GM12891 (cell line): ENCODE measurements at regions not wholly inside any gene's neighbourhood (a gene's known extent, or its start where the extent isn't known, plus 50 kb on each side); places are given as distances from the start of the nearest gene placed in this dataset.
"Not testable (repeated sequence)": the region's sequence is repeated elsewhere in the genome, so short reads cannot be mapped to it uniquely, and the experiment has no call there.

Experiments used
- DNase-seq: peaks from one replicate; pipeline ENCODE4 v3.0.0; 2011; ENCODE audit warnings: low spot score; ENCODE audit not compliant: insufficient read length
- FAIRE-seq: peaks from 2 replicates; lab custom pipeline; 2011; peaks lifted over from hg19 to GRCh38; lab: Jason Lieb, UNC
- PAX5 ChIP-seq: IDR thresholded peaks from 2 replicates; pipeline ENCODE4 v1.6.1; 2011; ENCODE audit warnings: low read length, moderate library complexity, mild to moderate bottlenecking; ENCODE audit not compliant: insufficient read depth, severe bottlenecking
- POLR2A ChIP-seq: IDR thresholded peaks from 2 replicates; pipeline ENCODE4 v1.6.1; 2011; ENCODE audit warnings: low read depth, low read length, control low read depth
- POLR2AphosphoS5 ChIP-seq: IDR thresholded peaks from 2 replicates; pipeline ENCODE4 v1.6.1; 2011; ENCODE audit warnings: low read depth, low read length, control low read depth
- POU2F2 ChIP-seq: IDR thresholded peaks from 2 replicates; pipeline ENCODE4 v1.6.1; 2011; ENCODE audit warnings: low read depth, mild to moderate bottlenecking, control low read depth, low read length, moderate library complexity
- SPI1 ChIP-seq: IDR thresholded peaks from 2 replicates; pipeline ENCODE4 v1.6.1; 2011; ENCODE audit warnings: low read depth, low read length, control low read depth
- TAF1 ChIP-seq: IDR thresholded peaks from 2 replicates; pipeline ENCODE4 v1.6.1; 2011; ENCODE audit warnings: low read depth, low read length, control low read depth

DNA sequence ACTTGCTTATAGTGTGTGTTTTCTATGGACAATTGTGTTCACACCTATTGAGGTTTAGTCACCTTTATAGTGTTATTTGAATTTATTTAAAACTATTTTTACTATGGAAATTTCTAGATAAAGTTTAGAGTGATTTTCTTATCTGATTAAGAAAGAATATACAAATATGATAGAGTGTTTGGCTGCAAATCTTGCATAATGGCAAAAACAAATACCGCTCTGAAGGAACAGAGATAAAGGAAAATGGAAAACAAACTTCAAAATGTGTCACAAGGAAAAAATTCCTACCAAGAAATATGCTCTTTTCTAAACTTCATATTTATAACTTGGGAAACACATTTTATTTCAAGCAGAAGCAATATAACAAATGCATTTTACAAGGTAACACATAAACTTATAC, 423.1 kb downstream of the TOX3 start:
- TF ChIP-seq POLR2AphosphoS5 (no peak), POU2F2 (no peak), PAX5 (no peak), POLR2A (no peak), TAF1 (no peak), SPI1 (no peak)
- no peak for FAIRE-seq
- no peak for DNase-seq

- no peak for TF ChIP-seq PAX5
- no peak for TF ChIP-seq POLR2AphosphoS5
- TF ChIP-seq TAF1, result no peak
- TF ChIP-seq POU2F2, result no peak
- TF ChIP-seq POLR2A, result no peak
- no peak for TF ChIP-seq SPI1
- FAIRE-seq (no peak), DNase-seq (no peak)
These were observed 423.7 kb downstream of the TOX3 start for GRCh38 chr16:52123061-52123839.

DNA sequence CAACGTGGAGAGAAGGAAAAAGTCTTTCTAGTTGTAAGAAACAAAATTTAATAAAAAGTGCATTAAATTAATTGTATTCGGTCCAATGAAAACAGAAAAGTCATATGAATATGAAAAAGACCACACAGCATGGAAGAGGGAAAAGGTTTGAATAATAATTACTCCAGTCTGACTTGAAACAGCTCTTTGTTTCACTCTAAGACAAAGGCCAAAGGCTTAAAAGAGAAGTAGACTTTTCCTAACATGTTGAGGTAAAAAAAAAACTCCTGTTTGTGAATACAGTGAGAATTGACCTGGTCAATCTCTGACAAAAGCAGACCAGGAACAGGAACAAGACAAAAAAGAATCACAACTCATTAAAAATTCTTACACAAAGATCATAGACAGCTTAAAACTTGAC, 429.8 kb downstream of the TOX3 start:
- DNase-seq (no peak), FAIRE-seq (no peak)
- TF ChIP-seq PAX5 (no peak), SPI1 (no peak)

DNA sequence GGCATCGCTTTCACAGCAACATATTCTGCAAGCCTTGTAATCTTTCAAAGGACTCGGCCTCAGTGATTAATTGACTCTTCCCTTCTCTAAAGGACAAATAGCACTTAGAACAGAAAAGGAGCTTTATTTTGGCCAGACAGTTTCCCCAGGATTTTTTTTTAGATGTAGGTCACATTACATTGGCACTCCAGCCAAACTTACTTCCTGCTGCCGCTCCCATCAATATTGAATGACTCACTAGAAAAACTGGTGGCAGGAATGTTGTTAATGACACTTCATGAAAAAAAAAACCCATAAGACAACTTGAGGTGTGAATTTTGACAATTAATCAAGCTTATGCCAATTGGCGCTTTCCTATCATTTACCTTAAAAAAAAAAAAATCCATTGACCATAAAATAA, 432.6 kb downstream of the TOX3 start:
- no peak for DNase-seq
- FAIRE-seq, result no peak
- TF ChIP-seq SPI1 (no peak), POU2F2 (no peak), POLR2AphosphoS5 (no peak), POLR2A (no peak), PAX5 (no peak), TAF1 (no peak)

DNA sequence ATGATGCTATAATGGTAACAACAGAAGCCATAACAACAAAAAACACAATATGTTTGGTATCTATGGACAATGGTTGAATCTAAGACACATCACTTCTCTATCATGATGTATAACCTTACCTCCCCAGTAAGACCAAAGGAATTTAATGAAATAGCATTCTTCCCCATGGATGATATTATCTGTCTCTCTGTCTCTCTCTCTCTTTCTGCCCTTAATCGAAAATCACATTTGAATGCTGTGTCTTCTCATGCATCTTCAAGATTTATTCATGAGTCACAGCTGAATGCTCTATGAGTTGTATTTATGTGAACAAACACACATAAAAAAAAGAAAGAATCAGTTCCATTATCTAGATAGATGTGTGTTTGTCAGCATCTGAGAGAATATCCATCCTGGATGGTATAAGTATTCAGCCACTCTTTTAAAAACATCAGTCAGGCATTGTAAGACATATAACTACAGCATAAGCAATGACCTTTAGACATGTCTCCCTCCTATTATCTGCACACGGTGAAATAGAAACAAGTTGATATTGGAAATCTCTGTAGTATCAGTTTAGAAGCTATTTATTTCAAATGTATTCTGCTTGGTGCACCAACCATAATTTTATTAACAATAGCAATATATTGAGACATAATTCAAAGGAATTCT, 433.3 kb downstream of the TOX3 start:
- FAIRE-seq, result no peak
- TF ChIP-seq PAX5, result no peak
- TF ChIP-seq SPI1, result no peak
- no peak for TF ChIP-seq POLR2AphosphoS5
- TF ChIP-seq TAF1, result no peak
- TF ChIP-seq POU2F2, result no peak
- TF ChIP-seq POLR2A, result no peak
- no peak for DNase-seq

- FAIRE-seq, result not testable (repeated sequence)
These were observed 441.9 kb downstream of the TOX3 start for GRCh38 chr16:52104993-52105392.

DNA sequence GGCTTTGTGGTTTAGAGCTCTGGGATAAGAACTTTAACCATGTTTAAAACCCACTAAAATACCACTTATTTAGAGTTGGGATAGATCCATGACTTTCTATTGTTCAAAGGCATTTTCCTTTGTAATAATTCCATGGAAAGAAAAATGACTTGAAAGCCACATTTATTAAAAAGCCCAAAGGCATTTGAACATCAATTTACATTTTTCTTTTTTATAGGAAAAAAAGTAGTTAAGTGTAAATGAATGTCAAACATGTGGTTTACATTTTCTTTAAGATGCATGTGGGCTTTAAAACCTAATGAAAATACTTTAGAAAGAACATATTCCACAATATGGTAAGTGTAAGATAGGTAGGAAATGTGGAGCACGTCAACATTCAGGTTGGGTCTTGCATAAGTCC, 443.2 kb downstream of the TOX3 start:
- DNase-seq (no peak), FAIRE-seq (no peak)
- TF ChIP-seq POU2F2 (no peak), POLR2A (no peak), TAF1 (no peak), POLR2AphosphoS5 (no peak), PAX5 (no peak), SPI1 (no peak)

More at GRCh38 chr16:52104993-52105392, 441.9 kb downstream of the TOX3 start:
- DNase-seq, result not testable (repeated sequence)

DNA sequence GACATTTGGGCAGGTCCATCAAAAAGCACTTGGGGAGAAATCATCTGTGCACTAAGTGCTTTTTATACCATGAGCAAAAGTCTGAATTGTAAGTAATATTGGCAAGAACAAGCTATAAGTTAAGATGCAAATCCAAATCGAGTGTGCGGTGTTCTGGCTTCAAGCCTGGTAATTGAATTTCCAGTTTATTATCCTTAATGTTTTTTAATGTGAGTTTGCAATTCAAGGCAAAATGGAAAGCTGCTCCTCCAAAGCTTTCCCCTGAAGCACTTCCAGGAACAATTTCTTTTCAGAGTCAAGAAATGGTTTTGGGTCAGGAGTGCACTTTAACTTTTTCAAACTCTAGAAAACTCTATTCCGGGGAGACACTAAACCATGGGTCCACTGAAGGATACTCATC, 445.7 kb downstream of the TOX3 start:
- DNase-seq (no peak), FAIRE-seq (no peak)
- TF ChIP-seq POU2F2 (no peak), TAF1 (no peak), PAX5 (no peak), SPI1 (no peak), POLR2AphosphoS5 (no peak), POLR2A (no peak)

GRCh38 chr16:52099382-52099781, 447.6 kb downstream of the TOX3 start:
- no peak for DNase-seq
- FAIRE-seq, result no peak
- TF ChIP-seq POU2F2, result no peak
- TF ChIP-seq PAX5, result no peak

DNA sequence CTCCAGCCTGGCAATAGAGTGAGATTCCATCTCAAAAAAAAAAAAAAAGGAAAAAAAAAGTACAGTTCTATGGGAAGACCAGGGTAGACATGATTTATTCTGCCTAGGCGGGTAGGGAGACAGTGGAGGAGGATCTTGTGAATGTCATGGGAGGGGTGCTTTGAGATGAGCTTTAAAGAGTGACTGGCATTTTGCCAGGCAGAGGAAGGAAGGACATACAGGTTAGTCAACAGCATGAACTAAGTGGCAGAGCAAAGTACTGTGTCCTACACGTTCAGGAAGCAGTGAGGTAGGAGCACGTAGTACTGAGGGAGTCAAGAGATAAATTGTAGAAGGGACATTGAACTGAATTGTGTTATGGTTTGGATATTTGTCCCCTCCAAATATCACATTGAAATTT, 451.5 kb downstream of the TOX3 start:
- FAIRE-seq, result no peak
- DNase-seq, result no peak
- TF ChIP-seq SPI1 (no peak), POU2F2 (no peak), POLR2AphosphoS5 (no peak), POLR2A (no peak), TAF1 (no peak), PAX5 (no peak)
